Glutamatergic neuron (in vitro differentiated cells): ENCODE measurements at regions not wholly inside any gene's neighbourhood (a gene's known extent, or its start where the extent isn't known, plus 50 kb on each side); places are given as distances from the start of the nearest gene placed in this dataset.
A peak's percentile ranks its signal among the peaks of the same experiment; 100 is the strongest.

ENCODE experiments used
- DNase-seq: peaks from one replicate; pipeline ENCODE4 v3.0.0; 2022
- H3K27ac Mint-ChIP-seq: one replicate; pipeline ENCODE4 v1.8.0; 2020; ENCODE audit warnings: mild to moderate bottlenecking, mixed read lengths, inconsistent platforms; ENCODE audit not compliant: unreplicated experiment
- H3K27me3 Mint-ChIP-seq: one replicate; pipeline ENCODE4 v1.8.0; 2020; ENCODE audit warnings: mild to moderate bottlenecking, moderate library complexity, mixed read lengths, inconsistent platforms; ENCODE audit not compliant: unreplicated experiment
- H3K36me3 Mint-ChIP-seq: one replicate; pipeline ENCODE4 v1.8.0; 2020; ENCODE audit warnings: mild to moderate bottlenecking, mixed read lengths, inconsistent platforms; ENCODE audit not compliant: unreplicated experiment
- H3K4me1 Mint-ChIP-seq: one replicate; pipeline ENCODE4 v1.8.0; 2020; ENCODE audit warnings: mild to moderate bottlenecking, low read depth, mixed read lengths, inconsistent platforms; ENCODE audit not compliant: unreplicated experiment
- H3K4me3 Mint-ChIP-seq: one replicate; pipeline ENCODE4 v1.8.0; 2020; ENCODE audit warnings: mild to moderate bottlenecking, mixed read lengths, inconsistent platforms; ENCODE audit not compliant: unreplicated experiment
- H3K9me3 Mint-ChIP-seq: one replicate; pipeline ENCODE4 v1.8.0; 2020; ENCODE audit warnings: mild to moderate bottlenecking, moderate library complexity, mixed read lengths, inconsistent platforms; ENCODE audit not compliant: unreplicated experiment
- CTCF ChIP-seq: fragments of 200-600 bp; sonication (generic); IDR thresholded peaks from one replicate; pipeline ENCODE4 v1.5.0; 2021; ENCODE audit not compliant: partially characterized antibody, unreplicated experiment

GRCh38 chr1:79568411-79568810, 561.9 kb upstream of the ADGRL4 start:
- Mint-ChIP-seq H3K4me3 (no peak overlapping the region), H3K4me1 (no peaks in the 10 kb centered on the region), H3K36me3 (no peaks in the 10 kb centered on the region), H3K27me3 (no peaks in the 10 kb centered on the region), H3K27ac (no peak overlapping the region), H3K9me3 (no peaks in the 10 kb centered on the region)
- TF ChIP-seq CTCF: no peak
- no peak for DNase-seq

DNA sequence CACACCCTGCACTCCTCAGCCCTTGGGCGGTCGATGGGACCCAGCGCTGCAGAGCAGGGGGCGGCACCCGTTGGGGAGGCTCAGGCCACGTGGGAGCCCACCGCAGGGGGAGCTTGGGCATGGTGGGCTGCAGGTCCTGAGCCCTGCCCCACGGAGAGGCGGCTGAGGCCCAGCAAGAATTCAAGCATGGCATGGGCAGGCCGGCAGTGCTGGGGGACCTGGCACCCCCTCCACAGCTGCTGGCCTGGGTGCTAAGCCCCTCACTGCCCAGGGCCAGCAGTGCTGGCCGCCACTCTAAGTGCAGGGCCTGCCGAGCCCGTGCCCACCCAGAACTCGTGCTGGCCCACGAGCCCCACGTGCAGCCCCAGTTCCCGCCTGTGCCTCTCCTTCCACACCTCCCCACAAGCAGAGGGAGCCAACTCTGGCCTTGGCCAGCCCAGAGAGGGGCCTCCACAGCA, 555.0 kb upstream of the ADGRL4 start:
- no peaks in the 10 kb centered on the region for H3K36me3 Mint-ChIP-seq
- no peaks in the 10 kb centered on the region for H3K9me3 Mint-ChIP-seq
- no peaks in the 10 kb centered on the region for H3K27me3 Mint-ChIP-seq
- no peak for DNase-seq
- H3K27ac Mint-ChIP-seq: no peak overlapping the region
- no peak for TF ChIP-seq CTCF
- H3K4me1 Mint-ChIP-seq: no peaks in the 10 kb centered on the region
- no peak overlapping the region for H3K4me3 Mint-ChIP-seq

DNA sequence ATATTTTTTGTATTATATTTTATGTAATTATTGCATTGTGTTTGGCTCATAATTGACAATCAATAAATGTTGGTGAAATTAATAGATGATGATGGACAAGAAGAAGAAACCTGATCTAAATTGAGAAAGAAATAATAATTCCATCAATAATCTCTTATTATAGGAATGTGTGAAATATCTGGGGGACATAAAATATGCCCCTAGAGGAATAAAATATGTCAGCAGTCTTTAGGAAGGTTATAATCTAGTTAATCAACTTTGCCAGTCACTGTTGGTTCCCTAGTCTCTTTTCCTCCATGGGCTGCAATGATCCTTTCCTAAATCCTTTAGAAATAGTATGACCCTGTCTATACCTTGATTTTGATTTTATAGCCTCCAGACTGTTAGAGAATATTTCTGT, 549.7 kb upstream of the ADGRL4 start:
- no peaks in the 10 kb centered on the region for H3K4me1 Mint-ChIP-seq
- H3K36me3 Mint-ChIP-seq: no peaks in the 10 kb centered on the region
- no peak overlapping the region for H3K4me3 Mint-ChIP-seq
- peak; percentile 35 for TF ChIP-seq CTCF
- H3K27me3 Mint-ChIP-seq: no peaks in the 10 kb centered on the region
- DNase-seq: no peak
- H3K9me3 Mint-ChIP-seq: no peaks in the 10 kb centered on the region
- H3K27ac Mint-ChIP-seq: no peak overlapping the region

DNA sequence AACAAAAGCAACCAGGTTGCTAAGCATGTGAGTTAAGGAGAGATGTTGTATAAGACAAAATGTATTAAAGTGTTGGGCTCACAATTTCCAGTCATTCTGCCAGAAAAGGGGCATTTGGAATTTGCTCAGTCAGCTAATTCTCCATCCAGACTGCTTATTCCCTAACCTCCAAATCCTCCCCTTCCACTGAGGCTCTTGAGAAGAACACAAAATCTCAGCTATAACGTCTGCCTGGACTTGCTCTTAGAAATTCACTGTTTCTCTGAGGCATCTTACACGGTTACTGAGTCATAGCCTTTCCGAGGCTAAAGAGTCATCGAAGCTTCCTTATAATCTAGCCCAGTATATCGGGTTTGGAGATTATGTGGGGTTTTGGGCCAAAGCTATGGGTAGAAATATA, 548.2 kb upstream of the ADGRL4 start:
- H3K27ac Mint-ChIP-seq: no peak overlapping the region
- no peaks in the 10 kb centered on the region for H3K36me3 Mint-ChIP-seq
- no peaks in the 10 kb centered on the region for H3K4me1 Mint-ChIP-seq
- TF ChIP-seq CTCF: no peak
- H3K4me3 Mint-ChIP-seq: no peak overlapping the region
- H3K27me3 Mint-ChIP-seq: no peaks in the 10 kb centered on the region
- DNase-seq: no peak
- no peaks in the 10 kb centered on the region for H3K9me3 Mint-ChIP-seq

- no peaks in the 10 kb centered on the region for H3K36me3 Mint-ChIP-seq
- H3K4me3 Mint-ChIP-seq: no peak overlapping the region
- H3K4me1 Mint-ChIP-seq: no peaks in the 10 kb centered on the region
- H3K9me3 Mint-ChIP-seq: no peaks in the 10 kb centered on the region
- no peak for TF ChIP-seq CTCF
- H3K27ac Mint-ChIP-seq: no peak overlapping the region
- no peak for DNase-seq
- no peaks in the 10 kb centered on the region for H3K27me3 Mint-ChIP-seq
Observed at GRCh38 chr1:79551321-79551720, 544.8 kb upstream of the ADGRL4 start.
